ENCODE measurements at regions not wholly inside any gene's neighbourhood (a gene's known extent, or its start where the extent isn't known, plus 50 kb on each side); places are given as distances from the start of the nearest gene placed in this dataset.
A peak's percentile ranks its signal among the peaks of the same experiment; 100 is the strongest.

DNA sequence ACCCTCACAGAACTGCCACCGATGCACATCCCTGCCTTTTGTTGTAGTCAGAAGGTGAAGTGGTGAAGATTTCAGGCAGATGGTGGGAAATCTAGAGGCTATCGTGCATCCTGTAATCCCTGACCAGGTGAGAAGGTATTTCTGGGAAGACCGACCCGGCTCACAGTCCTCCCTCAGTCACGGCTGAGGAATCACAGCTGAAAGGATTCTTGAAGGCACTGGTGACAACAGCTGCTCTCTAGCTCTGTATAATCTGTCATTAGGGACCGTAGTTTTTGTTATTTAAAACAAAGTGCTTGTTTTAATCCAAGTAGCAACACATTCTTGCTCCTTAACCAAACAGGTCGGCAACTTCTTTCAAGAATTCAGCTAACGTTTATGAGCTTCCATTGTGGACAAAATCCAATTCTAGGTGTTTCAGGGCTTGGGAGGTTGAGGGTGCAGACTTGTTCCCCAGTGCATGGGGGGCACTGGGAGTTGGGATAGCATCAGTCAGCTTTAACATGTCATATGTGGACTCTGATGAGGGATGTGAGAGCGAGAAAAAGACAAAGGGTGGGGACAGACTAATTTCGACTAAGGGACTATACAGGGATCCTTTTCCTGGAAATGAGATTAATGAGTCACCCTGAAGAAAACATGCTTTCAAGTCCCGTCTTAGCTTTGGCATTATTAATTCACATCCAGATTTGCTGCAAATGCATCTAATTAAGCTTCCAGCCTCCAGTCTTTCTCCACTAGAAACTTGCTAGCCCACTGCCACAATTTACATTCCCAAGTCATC, 141.0 kb upstream of the RASGRP1 start:
- ATAC-seq (ENCODE audit: insufficient number of reproducible peaks, low FRiP score, low read depth): no peak

GRCh38 chr15:38706956-38707355, 142.3 kb upstream of the RASGRP1 start:
- no peak for ATAC-seq (ENCODE audit: insufficient number of reproducible peaks, low FRiP score, low read depth)

More for the DNA sequence above, 141.0 kb upstream of the RASGRP1 start:
- H3K36me3 ChIP-seq: no peaks in the 10 kb centered on the region
- no peaks in the 10 kb centered on the region for H3K27me3 ChIP-seq (replicated peaks; ENCODE audit: insufficient read depth)
- TF ChIP-seq CTCF (IDR thresholded peaks at IDR 0.05): no peak
- no peaks in the 10 kb centered on the region for H3K4me1 ChIP-seq (ENCODE audit: control insufficient read depth in 1 of 2, low read depth in 2 of 2)
- DNase-seq (ENCODE audit: low spot score): no peak
- no peak overlapping the region for H3K27ac ChIP-seq
- H3K4me3 ChIP-seq: no peak overlapping the region
- H3K9me3 ChIP-seq: no peaks in the 10 kb centered on the region

DNA sequence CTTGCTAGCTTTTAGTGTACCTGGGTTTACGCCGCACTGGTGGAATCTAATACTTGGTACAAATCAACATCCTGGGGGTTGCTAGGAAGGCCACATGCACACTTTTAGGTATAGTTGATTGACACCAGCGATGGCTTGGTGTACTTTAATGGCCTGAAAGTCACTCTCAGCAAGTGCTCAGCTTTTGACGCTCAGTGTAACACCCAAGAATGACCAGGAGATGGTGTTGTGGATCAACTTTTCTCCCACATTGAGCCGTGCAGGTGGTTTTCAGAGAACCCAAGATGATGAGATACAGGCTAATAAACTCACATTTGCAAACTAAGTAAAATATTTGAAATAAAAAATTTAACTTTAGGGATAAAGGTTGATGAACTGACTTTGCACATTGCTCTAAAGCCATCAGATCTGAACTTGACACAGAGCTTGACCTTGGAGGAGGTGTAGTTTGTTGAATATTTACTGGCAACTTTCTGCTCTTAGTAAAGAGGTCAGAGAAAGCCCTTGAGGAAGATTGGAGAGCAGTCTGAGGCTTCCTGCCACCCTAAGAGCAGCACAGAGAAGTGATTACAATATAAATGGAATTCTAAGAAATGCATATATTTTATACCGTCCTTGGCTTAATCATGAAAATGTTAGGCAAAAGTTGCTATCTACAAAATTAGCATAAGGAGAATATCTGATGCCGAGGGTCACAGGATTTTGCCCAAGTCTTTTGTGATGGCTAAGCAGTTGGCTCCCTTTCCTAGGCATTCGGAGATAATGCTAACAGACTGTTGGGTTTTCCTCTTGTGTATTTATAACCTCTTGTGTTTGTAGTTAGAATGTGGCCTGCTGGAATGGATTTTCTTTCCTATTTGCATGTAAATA, 143.4 kb upstream of the RASGRP1 start:
- H3K4me3 ChIP-seq: no peak overlapping the region
- ATAC-seq (ENCODE audit: insufficient number of reproducible peaks, low FRiP score, low read depth) (no peak), DNase-seq (ENCODE audit: low spot score) (no peak)
- H3K27ac ChIP-seq: no peak overlapping the region
- no peaks in the 10 kb centered on the region for H3K36me3 ChIP-seq
- H3K4me1 ChIP-seq (ENCODE audit: control insufficient read depth in 1 of 2, low read depth in 2 of 2): no peaks in the 10 kb centered on the region
- no peaks in the 10 kb centered on the region for H3K27me3 ChIP-seq (replicated peaks; ENCODE audit: insufficient read depth)
- peak; percentile 61 for TF ChIP-seq CTCF (IDR thresholded peaks at IDR 0.05)
- H3K9me3 ChIP-seq: no peaks in the 10 kb centered on the region

More at GRCh38 chr15:38706956-38707355, 142.3 kb upstream of the RASGRP1 start:
- no peak for DNase-seq (ENCODE audit: low spot score)
- Histone ChIP-seq H3K27me3 (replicated peaks; ENCODE audit: insufficient read depth) (no peaks in the 10 kb centered on the region), H3K9me3 (no peaks in the 10 kb centered on the region), H3K27ac (no peak overlapping the region), H3K4me3 (no peak overlapping the region), H3K36me3 (no peaks in the 10 kb centered on the region), H3K4me1 (ENCODE audit: control insufficient read depth in 1 of 2, low read depth in 2 of 2) (no peaks in the 10 kb centered on the region)
- no peak for TF ChIP-seq CTCF (IDR thresholded peaks at IDR 0.05)

DNA sequence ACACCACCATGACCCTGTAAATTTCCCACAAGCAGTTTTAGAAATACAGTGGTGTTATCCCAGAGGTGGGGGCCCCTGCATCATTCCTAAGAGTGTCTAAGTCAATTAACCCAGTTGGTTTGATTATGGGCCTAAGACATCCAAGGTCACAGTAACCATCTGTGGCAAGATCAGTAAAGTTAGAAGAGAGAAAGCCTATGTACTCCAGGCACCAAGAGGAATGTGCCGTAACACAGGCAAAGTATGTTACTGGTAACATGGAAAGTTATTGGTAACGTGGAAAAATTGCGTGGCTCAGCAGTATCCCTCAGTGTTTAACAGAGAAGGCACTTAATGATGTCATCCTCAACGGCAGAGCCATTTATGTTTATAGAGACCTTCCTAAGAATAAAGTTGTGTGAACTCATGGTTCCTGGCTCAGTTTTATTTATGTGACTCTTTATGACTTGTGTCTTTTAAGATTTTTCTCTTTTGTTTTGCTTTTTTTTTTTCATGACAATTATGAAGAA, 144.1 kb upstream of the RASGRP1 start:
- Histone ChIP-seq H3K4me3 (no peak overlapping the region), H3K4me1 (ENCODE audit: control insufficient read depth in 1 of 2, low read depth in 2 of 2) (no peaks in the 10 kb centered on the region), H3K27me3 (replicated peaks; ENCODE audit: insufficient read depth) (no peaks in the 10 kb centered on the region), H3K27ac (no peak overlapping the region), H3K9me3 (no peaks in the 10 kb centered on the region), H3K36me3 (no peaks in the 10 kb centered on the region)
- no peak for TF ChIP-seq CTCF (IDR thresholded peaks at IDR 0.05)
- ATAC-seq (ENCODE audit: insufficient number of reproducible peaks, low FRiP score, low read depth): no peak
- no peak for DNase-seq (ENCODE audit: low spot score)

DNA sequence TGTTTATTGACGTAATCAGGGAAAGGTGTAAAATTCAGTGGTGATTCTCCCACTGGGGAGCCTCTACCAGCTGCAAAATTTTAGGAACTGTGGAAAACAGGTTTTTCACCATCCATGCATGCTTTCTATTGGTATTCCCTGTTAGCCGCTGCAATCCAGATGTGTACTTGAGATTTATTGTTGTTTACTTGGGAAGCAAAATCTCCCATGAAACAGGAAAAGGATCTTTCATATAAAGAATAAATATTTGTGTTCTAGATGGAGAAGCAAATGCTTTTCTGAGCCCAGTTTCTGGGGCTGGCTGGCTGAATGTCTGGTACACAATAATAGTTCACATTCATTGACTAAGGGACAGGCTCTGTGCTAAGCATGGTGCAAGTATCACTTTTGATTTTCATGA, 144.6 kb upstream of the RASGRP1 start:
- no peak for TF ChIP-seq CTCF (IDR thresholded peaks at IDR 0.05)
- no peaks in the 10 kb centered on the region for H3K27me3 ChIP-seq (replicated peaks; ENCODE audit: insufficient read depth)
- no peak for ATAC-seq (ENCODE audit: insufficient number of reproducible peaks, low FRiP score, low read depth)
- H3K9me3 ChIP-seq: no peaks in the 10 kb centered on the region
- peaks cover 0 to under 1% of the 10 kb centered on the region in 2 donors for H3K4me1 ChIP-seq (ENCODE audit: control insufficient read depth in 1 of 2, low read depth in 2 of 2)
- no peaks in the 10 kb centered on the region for H3K36me3 ChIP-seq
- no peak overlapping the region for H3K27ac ChIP-seq
- no peak for DNase-seq (ENCODE audit: low spot score)
- no peak overlapping the region for H3K4me3 ChIP-seq

Measured in thoracic aorta (tissue), 2 donors.